GM23248 (cell line): ENCODE measurements at regions not wholly inside any gene's neighbourhood (a gene's known extent, or its start where the extent isn't known, plus 50 kb on each side); places are given as distances from the start of the nearest gene placed in this dataset.

Experiments used
- EZH2 ChIP-seq: fragments of 200-600 bp; sonication (generic); IDR thresholded peaks from 2 replicates; pipeline ENCODE4 v1.6.1; 2018; ENCODE audit warnings: antibody characterized with exemption, mild to moderate bottlenecking; ENCODE audit not compliant: insufficient read depth, poor library complexity, severe bottlenecking
- EZH2phosphoT487 ChIP-seq: fragments of 200-600 bp; sonication (generic); IDR thresholded peaks from 2 replicates; pipeline ENCODE4 v1.6.1; 2018; ENCODE audit warnings: antibody characterized with exemption, moderate library complexity, mild to moderate bottlenecking, low read depth; ENCODE audit not compliant: insufficient read depth

DNA sequence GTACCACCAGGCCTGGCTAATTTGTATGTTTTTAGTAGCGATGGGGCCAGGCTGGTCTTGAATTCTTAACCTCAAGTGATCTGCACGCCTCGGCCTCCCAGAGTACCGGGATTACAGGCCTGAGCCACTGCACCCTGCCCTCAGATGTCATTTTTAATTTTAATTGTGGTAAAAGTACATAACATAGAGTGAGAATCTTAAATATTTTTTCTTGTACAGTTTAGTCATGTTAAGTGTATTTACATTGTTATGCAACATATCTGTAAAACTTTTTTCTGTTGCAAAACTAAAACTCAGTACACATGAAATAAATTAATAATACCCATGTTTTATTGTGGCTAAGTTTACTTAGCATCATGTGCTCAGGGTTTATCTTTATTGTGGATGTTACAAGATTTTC, 231.4 kb downstream of the ALG10 start:
- TF ChIP-seq EZH2 (no peak), EZH2phosphoT487 (no peak)
